GM18511 (cell line): ENCODE measurements at regions not wholly inside any gene's neighbourhood (a gene's known extent, or its start where the extent isn't known, plus 50 kb on each side); places are given as distances from the start of the nearest gene placed in this dataset.

Experiments used
- ATAC-seq: cut with Tn5 transposase; IDR thresholded peaks from one replicate; pipeline ENCODE4 v1.9.1; 2021; ENCODE audit warnings: mild to moderate bottlenecking, moderate library complexity; ENCODE audit not compliant: unreplicated experiment

GRCh38 chr10:128519581-128519980 is 393.4 kb upstream of the MKI67 start:
- ATAC-seq: no peak

- no peak for ATAC-seq
These were observed 394.1 kb upstream of the MKI67 start for GRCh38 chr10:128520211-128520815.

- ATAC-seq: no peak
These were observed 396.5 kb upstream of the MKI67 start for GRCh38 chr10:128522551-128523308.

GRCh38 chr10:128525444-128525843 is 399.2 kb upstream of the MKI67 start:
- ATAC-seq: no peak

- ATAC-seq: no peak
These were observed 399.7 kb upstream of the MKI67 start for GRCh38 chr10:128525936-128526335.

GRCh38 chr10:128526791-128527375 is 400.7 kb upstream of the MKI67 start:
- no peak for ATAC-seq

GRCh38 chr10:128527711-128528110 is 401.5 kb upstream of the MKI67 start:
- no peak for ATAC-seq

- no peak for ATAC-seq
These were observed 401.9 kb upstream of the MKI67 start for GRCh38 chr10:128528167-128528566.

GRCh38 chr10:128528781-128529180 is 402.6 kb upstream of the MKI67 start:
- ATAC-seq: no peak

GRCh38 chr10:128529225-128529624 is 403.0 kb upstream of the MKI67 start:
- ATAC-seq: no peak

- ATAC-seq: no peak
These were observed 404.1 kb upstream of the MKI67 start for GRCh38 chr10:128530301-128530700.

- no peak for ATAC-seq
These were observed 404.7 kb upstream of the MKI67 start for GRCh38 chr10:128530946-128531345.

GRCh38 chr10:128534686-128535085 is 408.5 kb upstream of the MKI67 start:
- ATAC-seq: no peak

GRCh38 chr10:128536259-128536658 is 410.0 kb upstream of the MKI67 start:
- ATAC-seq: no peak

GRCh38 chr10:128537834-128538330 is 411.7 kb upstream of the MKI67 start:
- ATAC-seq: no peak

- no peak for ATAC-seq
These were observed 412.4 kb upstream of the MKI67 start for GRCh38 chr10:128538671-128539070.

- ATAC-seq: no peak
These were observed 413.4 kb upstream of the MKI67 start for GRCh38 chr10:128539510-128540127.

GRCh38 chr10:128540128-128540762 is 414.0 kb upstream of the MKI67 start:
- ATAC-seq: no peak

- no peak for ATAC-seq
These were observed 414.8 kb upstream of the MKI67 start for GRCh38 chr10:128540781-128541761.

GRCh38 chr10:128541926-128542475 is 415.8 kb upstream of the MKI67 start:
- ATAC-seq: no peak
